Activated naive CD8-positive, alpha-beta T cell treated with anti-CD3 and anti-CD28 coated beads for 36 hours (primary cell): ENCODE measurements at regions not wholly inside any gene's neighbourhood (a gene's known extent, or its start where the extent isn't known, plus 50 kb on each side); places are given as distances from the start of the nearest gene placed in this dataset.

ENCODE experiments used
- DNase-seq: peaks from one replicate; pipeline ENCODE4 v3.0.0; 2021
- H3K27ac Mint-ChIP-seq: one replicate; pipeline ENCODE4 v1.8.0; 2022; ENCODE audit warnings: mild to moderate bottlenecking, moderate library complexity, mixed read lengths
- H3K27me3 Mint-ChIP-seq: one replicate; pipeline ENCODE4 v1.8.0; 2022; ENCODE audit warnings: mild to moderate bottlenecking, mixed read lengths
- H3K36me3 Mint-ChIP-seq: one replicate; pipeline ENCODE4 v1.8.0; 2021; ENCODE audit warnings: mild to moderate bottlenecking, mixed read lengths
- H3K4me1 Mint-ChIP-seq: one replicate; pipeline ENCODE4 v1.8.0; 2021; ENCODE audit warnings: mixed read lengths
- H3K4me3 Mint-ChIP-seq: one replicate; pipeline ENCODE4 v1.8.0; 2022; ENCODE audit warnings: mild to moderate bottlenecking, moderate library complexity, mixed read lengths
- H3K9me3 Mint-ChIP-seq: one replicate; pipeline ENCODE4 v1.8.0; 2022; ENCODE audit warnings: mixed read lengths

GRCh38 chr2:23221901-23222300 lies 163.1 kb upstream of the KLHL29 start:
- Mint-ChIP-seq H3K27ac (no peak overlapping the region), H3K4me3 (no peak overlapping the region), H3K4me1 (no peaks in the 10 kb centered on the region), H3K9me3 (no peaks in the 10 kb centered on the region), H3K27me3 (no peaks in the 10 kb centered on the region), H3K36me3 (no peaks in the 10 kb centered on the region)
- DNase-seq = no peak

- no peaks in the 10 kb centered on the region for H3K4me1 Mint-ChIP-seq
- H3K27me3 Mint-ChIP-seq = peaks cover 7% of the 10 kb centered on the region
- H3K36me3 Mint-ChIP-seq = no peaks in the 10 kb centered on the region
- H3K9me3 Mint-ChIP-seq = no peaks in the 10 kb centered on the region
- no peak overlapping the region for H3K27ac Mint-ChIP-seq
- no peak overlapping the region for H3K4me3 Mint-ChIP-seq
- no peak for DNase-seq
Measured at GRCh38 chr2:23230885-23231284, 154.1 kb upstream of the KLHL29 start.

- H3K4me3 Mint-ChIP-seq = no peak overlapping the region
- DNase-seq = no peak
- no peaks in the 10 kb centered on the region for H3K36me3 Mint-ChIP-seq
- no peaks in the 10 kb centered on the region for H3K4me1 Mint-ChIP-seq
- H3K27me3 Mint-ChIP-seq = peaks cover 7% of the 10 kb centered on the region
- no peaks in the 10 kb centered on the region for H3K9me3 Mint-ChIP-seq
- no peak overlapping the region for H3K27ac Mint-ChIP-seq
Measured at GRCh38 chr2:23231865-23232264, 153.1 kb upstream of the KLHL29 start.

GRCh38 chr2:23235292-23235691 lies 149.7 kb upstream of the KLHL29 start:
- DNase-seq = no peak
- no peaks in the 10 kb centered on the region for H3K9me3 Mint-ChIP-seq
- no peaks in the 10 kb centered on the region for H3K4me1 Mint-ChIP-seq
- peaks cover 11% of the 10 kb centered on the region for H3K27me3 Mint-ChIP-seq
- no peaks in the 10 kb centered on the region for H3K36me3 Mint-ChIP-seq
- H3K27ac Mint-ChIP-seq = no peak overlapping the region
- no peak overlapping the region for H3K4me3 Mint-ChIP-seq

- Mint-ChIP-seq H3K36me3 (no peaks in the 10 kb centered on the region), H3K4me3 (no peak overlapping the region)
Measured at GRCh38 chr2:23235736-23236135, 149.2 kb upstream of the KLHL29 start.

GRCh38 chr2:23237147-23237546 lies 147.8 kb upstream of the KLHL29 start:
- H3K9me3 Mint-ChIP-seq = no peaks in the 10 kb centered on the region
- no peak overlapping the region for H3K27ac Mint-ChIP-seq

More at GRCh38 chr2:23235736-23236135, 149.2 kb upstream of the KLHL29 start:
- no peak for DNase-seq
- Mint-ChIP-seq H3K27me3 (peaks cover 12% of the 10 kb centered on the region), H3K9me3 (no peaks in the 10 kb centered on the region), H3K4me1 (no peaks in the 10 kb centered on the region), H3K27ac (no peak overlapping the region)

GRCh38 chr2:23238011-23238657 lies 146.8 kb upstream of the KLHL29 start:
- H3K36me3 Mint-ChIP-seq = no peaks in the 10 kb centered on the region
- peaks cover 6% of the 10 kb centered on the region for H3K27me3 Mint-ChIP-seq
- no peak for DNase-seq
- no peaks in the 10 kb centered on the region for H3K9me3 Mint-ChIP-seq
- H3K4me3 Mint-ChIP-seq = no peak overlapping the region
- H3K4me1 Mint-ChIP-seq = no peaks in the 10 kb centered on the region
- no peak overlapping the region for H3K27ac Mint-ChIP-seq

More at GRCh38 chr2:23237147-23237546, 147.8 kb upstream of the KLHL29 start:
- peaks cover 10% of the 10 kb centered on the region for H3K27me3 Mint-ChIP-seq
- DNase-seq = no peak
- no peaks in the 10 kb centered on the region for H3K4me1 Mint-ChIP-seq
- H3K4me3 Mint-ChIP-seq = no peak overlapping the region
- no peaks in the 10 kb centered on the region for H3K36me3 Mint-ChIP-seq

GRCh38 chr2:23239374-23239773 lies 145.6 kb upstream of the KLHL29 start:
- DNase-seq = no peak
- no peaks in the 10 kb centered on the region for H3K9me3 Mint-ChIP-seq
- H3K4me3 Mint-ChIP-seq = no peak overlapping the region
- H3K27me3 Mint-ChIP-seq = peaks cover 6% of the 10 kb centered on the region
- no peak overlapping the region for H3K27ac Mint-ChIP-seq
- H3K4me1 Mint-ChIP-seq = no peaks in the 10 kb centered on the region
- H3K36me3 Mint-ChIP-seq = no peaks in the 10 kb centered on the region

- Mint-ChIP-seq H3K27ac (no peak overlapping the region), H3K9me3 (no peaks in the 10 kb centered on the region), H3K4me1 (no peaks in the 10 kb centered on the region), H3K27me3 (peaks cover 6% of the 10 kb centered on the region), H3K4me3 (no peak overlapping the region), H3K36me3 (no peaks in the 10 kb centered on the region)
- no peak for DNase-seq
Measured at GRCh38 chr2:23241121-23241520, 143.9 kb upstream of the KLHL29 start.

- H3K4me3 Mint-ChIP-seq = no peak overlapping the region
- no peaks in the 10 kb centered on the region for H3K36me3 Mint-ChIP-seq
- H3K4me1 Mint-ChIP-seq = no peaks in the 10 kb centered on the region
- no peak overlapping the region for H3K27ac Mint-ChIP-seq
- DNase-seq = no peak
- H3K27me3 Mint-ChIP-seq = peaks cover 6% of the 10 kb centered on the region
- no peaks in the 10 kb centered on the region for H3K9me3 Mint-ChIP-seq
Measured at GRCh38 chr2:23241611-23242245, 143.3 kb upstream of the KLHL29 start.

- Mint-ChIP-seq H3K4me1 (no peaks in the 10 kb centered on the region), H3K4me3 (no peak overlapping the region), H3K9me3 (no peaks in the 10 kb centered on the region), H3K27ac (no peak overlapping the region), H3K27me3 (peaks cover 9% of the 10 kb centered on the region), H3K36me3 (no peaks in the 10 kb centered on the region)
- DNase-seq = no peak
Measured at GRCh38 chr2:23243073-23243659, 141.8 kb upstream of the KLHL29 start.

GRCh38 chr2:23244617-23245016 lies 140.4 kb upstream of the KLHL29 start:
- Mint-ChIP-seq H3K36me3 (no peaks in the 10 kb centered on the region), H3K27ac (no peak overlapping the region), H3K27me3 (peaks cover 12% of the 10 kb centered on the region), H3K9me3 (no peaks in the 10 kb centered on the region), H3K4me3 (no peak overlapping the region), H3K4me1 (no peaks in the 10 kb centered on the region)
- no peak for DNase-seq

GRCh38 chr2:23246992-23247683 lies 137.8 kb upstream of the KLHL29 start:
- Mint-ChIP-seq H3K4me3 (no peak overlapping the region), H3K36me3 (no peaks in the 10 kb centered on the region), H3K9me3 (no peaks in the 10 kb centered on the region), H3K4me1 (no peaks in the 10 kb centered on the region), H3K27ac (no peak overlapping the region), H3K27me3 (peaks cover 17% of the 10 kb centered on the region)
- no peak for DNase-seq

- H3K4me3 Mint-ChIP-seq = no peak overlapping the region
- H3K27me3 Mint-ChIP-seq = peaks cover 22% of the 10 kb centered on the region
- no peaks in the 10 kb centered on the region for H3K9me3 Mint-ChIP-seq
- H3K27ac Mint-ChIP-seq = no peak overlapping the region
- no peaks in the 10 kb centered on the region for H3K4me1 Mint-ChIP-seq
- DNase-seq = no peak
- H3K36me3 Mint-ChIP-seq = no peaks in the 10 kb centered on the region
Measured at GRCh38 chr2:23248667-23249066, 136.3 kb upstream of the KLHL29 start.

GRCh38 chr2:23249348-23249747 lies 135.6 kb upstream of the KLHL29 start:
- H3K27ac Mint-ChIP-seq = no peak overlapping the region
- peaks cover 25% of the 10 kb centered on the region for H3K27me3 Mint-ChIP-seq
- no peaks in the 10 kb centered on the region for H3K9me3 Mint-ChIP-seq
- H3K36me3 Mint-ChIP-seq = no peaks in the 10 kb centered on the region
- H3K4me1 Mint-ChIP-seq = no peaks in the 10 kb centered on the region
- no peak for DNase-seq
- no peak overlapping the region for H3K4me3 Mint-ChIP-seq
